HG02610 (cell line): ENCODE measurements at regions not wholly inside any gene's neighbourhood (a gene's known extent, or its start where the extent isn't known, plus 50 kb on each side); places are given as distances from the start of the nearest gene placed in this dataset.
"Not testable (repeated sequence)": the region's sequence is repeated elsewhere in the genome, so short reads cannot be mapped to it uniquely, and the experiment has no call there.

Source experiments
- ATAC-seq: cut with Tn5 transposase; IDR thresholded peaks from one replicate; pipeline ENCODE4 v1.9.1; 2021; ENCODE audit warnings: mild to moderate bottlenecking, moderate library complexity; ENCODE audit not compliant: unreplicated experiment

DNA sequence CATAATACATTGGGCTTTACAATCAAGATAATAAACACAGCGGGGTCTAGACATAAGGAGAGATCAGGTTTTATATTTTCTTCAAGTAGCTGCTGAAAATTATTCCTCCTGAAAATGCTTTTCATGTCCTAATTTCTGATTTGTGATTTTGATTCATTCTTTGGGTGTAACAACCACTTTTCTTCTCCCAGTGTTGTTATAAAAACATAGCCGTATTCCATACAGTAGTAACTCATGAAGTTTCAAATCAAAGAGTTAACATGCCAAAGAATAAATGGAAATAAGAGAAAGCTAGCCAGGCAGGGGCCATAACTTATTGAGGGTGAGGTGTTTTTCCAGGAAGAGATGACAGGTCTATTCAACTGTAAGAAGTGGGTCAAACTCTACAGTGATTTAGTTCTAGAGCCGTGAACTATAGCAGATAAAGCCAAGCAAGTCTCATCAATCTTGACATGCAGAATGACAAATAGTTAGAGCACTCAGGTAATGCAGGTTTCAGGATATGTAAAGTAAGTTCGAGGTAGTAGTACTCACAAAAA, 934.4 kb upstream of the SLITRK1 start:
- ATAC-seq, result no peak

DNA sequence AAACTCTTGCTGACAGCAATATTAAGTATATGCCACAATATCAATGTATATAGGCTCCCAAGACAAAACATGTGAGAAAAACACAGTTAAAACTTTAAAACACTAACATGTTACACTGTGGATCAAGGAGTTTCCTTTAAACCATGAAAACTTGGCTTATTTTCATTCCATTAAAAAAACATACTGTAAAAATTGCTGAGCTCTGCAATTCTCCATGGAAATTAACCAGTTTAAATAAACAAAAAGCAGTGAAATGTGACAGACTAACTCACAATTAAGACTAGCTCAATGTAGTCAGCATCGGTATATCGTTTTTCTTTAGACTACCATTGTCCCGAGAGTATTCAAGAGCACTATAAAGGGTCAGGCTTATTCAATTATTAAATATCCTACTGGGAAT, 930.5 kb upstream of the SLITRK1 start:
- no peak for ATAC-seq

DNA sequence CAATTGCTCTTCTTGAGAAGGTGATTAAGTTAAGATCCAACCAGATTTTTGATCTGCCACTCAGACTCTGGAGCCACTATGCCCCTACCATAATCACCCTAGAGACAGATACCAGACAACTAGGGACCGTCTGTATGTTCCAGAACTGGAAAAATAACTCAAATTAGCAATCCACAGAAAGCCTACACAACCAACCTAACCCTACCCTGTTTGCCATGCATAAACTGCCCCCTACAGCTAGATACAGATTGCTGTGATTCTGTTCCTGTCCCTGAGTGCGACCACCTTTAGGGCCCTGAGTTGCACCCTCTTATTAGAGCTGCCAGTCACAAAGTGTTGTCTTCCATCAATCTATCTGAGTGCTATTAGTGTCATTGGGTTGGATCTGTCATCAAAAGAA, 929.8 kb upstream of the SLITRK1 start:
- ATAC-seq, result no peak

DNA sequence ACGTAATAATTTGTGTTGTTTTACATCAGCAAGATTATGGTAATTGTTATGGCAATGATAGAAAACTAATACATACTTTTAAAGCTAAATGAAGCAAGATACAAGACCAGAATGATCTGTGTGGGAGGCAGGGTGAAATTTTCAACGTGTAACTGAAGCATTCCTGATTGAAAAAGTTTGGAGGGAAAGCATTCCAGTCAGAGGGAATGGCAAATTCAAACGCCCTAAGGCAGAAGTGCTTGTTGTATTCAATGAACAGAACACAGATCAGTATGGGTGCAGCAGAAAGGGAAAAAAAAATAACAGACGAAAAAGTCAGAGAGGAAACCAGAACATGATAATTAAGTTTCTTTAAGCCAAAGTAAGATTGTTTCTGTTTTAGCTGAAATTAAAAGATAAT, 928.5 kb upstream of the SLITRK1 start:
- no peak for ATAC-seq

DNA sequence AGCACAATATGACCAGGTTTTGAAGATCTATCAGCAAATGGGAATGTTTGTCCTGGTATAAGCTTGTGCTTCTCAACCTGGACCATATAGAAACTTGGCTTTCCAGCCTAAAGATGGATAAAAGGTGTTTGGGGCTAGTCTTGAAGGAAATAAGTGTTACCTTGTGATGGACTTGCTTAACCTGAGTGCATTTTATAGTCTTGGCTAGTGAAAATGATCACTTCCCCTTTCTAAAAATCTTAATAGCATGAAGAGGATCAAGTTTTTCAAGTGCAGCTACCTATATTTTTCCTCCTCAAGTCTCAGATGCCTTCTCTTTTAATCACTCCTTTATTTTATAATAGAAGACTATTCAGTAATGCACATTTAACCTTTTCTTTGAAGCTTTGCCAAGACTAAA, 919.8 kb upstream of the SLITRK1 start:
- ATAC-seq, result no peak

DNA sequence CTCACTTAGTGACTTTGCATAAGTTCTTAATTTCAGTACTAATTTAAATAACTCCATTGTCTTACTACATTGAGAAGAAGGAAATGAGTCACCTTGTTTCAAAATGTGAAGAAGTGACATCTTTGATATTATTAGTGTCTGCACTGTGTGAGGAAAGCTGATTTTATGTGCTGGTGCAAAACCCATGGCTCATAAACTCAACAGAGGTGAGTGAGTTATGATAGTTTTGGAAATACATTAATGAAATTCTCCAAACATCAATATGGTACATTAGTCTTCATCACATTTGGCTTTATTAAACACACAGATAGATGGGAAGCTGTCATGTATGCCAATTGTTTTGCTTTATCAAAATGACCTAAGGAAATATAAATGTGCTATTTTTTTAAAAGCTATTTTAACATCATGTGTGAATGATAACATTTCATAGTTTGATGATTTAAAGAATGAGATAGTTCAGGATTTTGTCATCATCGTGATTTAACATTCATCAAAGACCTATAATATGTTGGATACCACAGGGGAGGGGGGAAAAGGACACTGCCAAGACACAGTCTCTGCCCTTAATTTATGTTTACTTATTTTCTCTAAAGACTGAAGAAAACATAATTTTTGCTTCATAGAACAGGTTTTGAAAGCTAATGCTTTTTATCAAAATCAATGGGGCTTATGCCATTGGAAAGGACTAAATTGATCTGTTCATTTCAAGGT, 902.3 kb upstream of the SLITRK1 start:
- no peak for ATAC-seq

DNA sequence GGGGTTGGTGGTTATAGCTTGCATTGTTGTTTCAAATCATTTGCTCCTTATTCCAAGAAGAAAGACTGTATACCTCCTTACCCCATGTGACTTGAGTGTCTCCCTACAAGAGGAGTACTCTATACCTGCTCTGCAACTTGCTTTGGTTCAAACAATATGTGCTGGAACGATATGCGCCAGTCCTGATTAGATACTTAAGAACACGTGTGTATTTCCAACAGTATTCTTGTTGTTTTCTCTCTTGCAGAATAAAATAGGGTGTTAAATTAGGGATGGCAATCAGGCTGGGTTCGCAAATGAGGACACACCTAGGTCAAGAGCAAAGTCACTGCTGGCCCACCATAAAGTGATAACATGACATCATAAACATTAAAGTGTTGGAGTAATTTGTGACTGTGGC, 895.0 kb upstream of the SLITRK1 start:
- ATAC-seq, result no peak

DNA sequence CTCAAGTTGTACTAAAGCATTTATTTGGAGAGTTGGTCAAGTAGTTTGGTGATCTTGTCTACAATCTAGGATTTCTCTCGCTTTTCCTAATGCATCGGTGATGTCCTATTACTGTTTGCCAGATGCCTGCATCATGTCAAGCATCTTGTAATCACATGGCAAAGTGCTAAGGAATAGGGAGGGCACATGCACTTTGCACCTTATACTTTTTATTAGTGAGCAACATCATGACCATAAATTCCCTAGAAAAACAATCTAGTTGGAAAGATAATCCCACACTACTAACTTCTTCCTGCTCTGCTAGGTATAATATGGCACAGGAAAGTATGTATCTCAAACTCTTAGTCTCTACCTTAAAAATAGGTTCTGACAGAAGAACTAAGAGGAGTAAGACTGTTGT, 894.3 kb upstream of the SLITRK1 start:
- ATAC-seq, result no peak

DNA sequence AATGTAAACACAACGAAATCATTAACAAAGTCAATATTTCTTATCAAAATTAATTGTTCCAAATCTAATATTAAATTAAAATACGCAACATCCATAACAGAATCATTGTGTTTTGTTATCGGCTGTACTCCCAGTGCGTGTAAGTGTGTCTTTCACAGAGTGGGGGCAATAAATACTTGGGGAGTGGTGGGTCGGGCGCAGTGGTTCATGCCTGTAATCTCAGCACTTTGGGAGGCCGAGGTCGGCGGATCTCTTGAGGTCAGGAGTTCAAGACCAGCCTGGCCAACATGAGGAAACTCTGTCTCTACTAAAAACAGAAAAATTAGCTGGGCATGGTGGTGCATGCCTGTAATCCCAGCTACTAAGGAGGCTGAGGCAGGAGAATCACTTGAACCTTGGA, 893.6 kb upstream of the SLITRK1 start:
- ATAC-seq, result not testable (repeated sequence)

DNA sequence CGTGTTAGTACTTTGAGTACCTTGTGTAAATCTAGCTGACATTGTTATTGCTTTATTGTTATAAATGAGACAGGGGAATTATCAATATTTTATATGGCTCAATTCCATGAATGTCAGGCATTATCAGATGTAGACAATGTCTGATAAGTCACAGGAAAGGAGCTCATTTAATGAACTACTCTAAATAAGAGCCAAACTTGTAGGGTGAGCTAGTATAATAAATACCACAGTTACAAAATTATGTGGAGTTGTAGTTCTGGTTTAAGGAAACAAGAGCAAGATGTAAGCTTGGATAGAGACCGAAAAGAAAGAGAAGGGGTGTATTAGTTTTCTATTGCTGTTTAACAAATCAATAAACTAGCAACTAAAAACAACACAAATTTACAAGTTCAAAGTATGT, 891.8 kb upstream of the SLITRK1 start:
- ATAC-seq, result no peak

DNA sequence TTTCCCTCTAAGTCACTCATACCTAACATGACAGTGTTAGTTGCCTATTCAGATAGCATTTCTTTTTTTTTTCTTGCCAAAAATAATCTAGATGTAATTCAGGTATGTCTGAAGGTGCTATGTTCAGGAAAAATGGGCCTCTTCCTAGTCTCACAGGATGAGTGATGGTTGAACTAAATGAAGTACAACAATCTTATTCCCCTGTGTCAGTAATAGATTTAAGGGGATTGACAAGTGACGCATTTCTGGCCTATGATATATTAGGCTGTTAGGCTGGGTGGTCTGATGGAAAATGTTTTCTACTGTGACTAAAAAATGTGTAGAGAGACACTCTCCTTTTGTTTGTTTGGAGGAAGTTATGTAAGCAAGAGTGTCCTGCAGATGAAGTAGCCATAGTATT, 878.7 kb upstream of the SLITRK1 start:
- ATAC-seq, result no peak

DNA sequence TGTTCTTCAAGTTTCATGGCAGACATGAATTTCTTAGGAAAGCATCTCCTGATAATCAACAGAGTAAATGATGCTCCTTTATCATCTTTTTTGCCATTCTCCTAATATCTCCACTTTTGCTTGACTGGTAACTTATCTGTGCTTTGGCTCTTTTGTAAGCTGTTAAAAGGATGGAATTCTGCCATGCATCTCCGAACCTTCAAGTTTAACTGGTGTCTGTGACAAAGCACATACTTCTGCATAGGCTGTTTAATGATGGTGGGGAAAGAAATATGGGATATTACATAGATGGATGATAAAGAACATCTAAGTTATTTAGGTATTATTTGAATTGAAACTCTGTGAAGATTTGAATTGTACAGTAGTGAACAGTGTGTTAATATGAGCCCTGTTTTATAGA, 866.9 kb upstream of the SLITRK1 start:
- no peak for ATAC-seq

DNA sequence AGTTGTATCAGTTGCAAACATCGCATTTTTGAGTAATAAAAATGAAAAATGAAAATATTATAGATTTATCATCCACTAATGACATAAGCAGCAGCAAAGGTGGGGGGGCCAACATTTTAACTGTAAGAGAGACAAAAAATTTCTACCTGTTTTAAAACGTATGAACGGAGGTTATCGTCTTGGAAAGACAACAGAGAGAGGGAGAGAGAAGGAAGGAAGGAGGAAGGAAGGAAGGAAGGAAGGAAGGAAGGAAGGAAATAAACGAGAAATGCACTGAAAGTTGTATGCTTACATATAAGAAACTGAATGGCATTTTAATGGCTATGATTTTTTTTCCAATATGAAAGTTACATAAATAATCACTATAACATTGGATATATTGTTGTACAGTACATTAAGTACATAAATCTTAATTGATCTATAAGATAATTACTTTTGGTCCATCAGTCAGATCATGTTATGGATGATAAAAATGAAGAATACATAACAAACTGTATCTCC, 862.8 kb upstream of the SLITRK1 start:
- no peak for ATAC-seq

DNA sequence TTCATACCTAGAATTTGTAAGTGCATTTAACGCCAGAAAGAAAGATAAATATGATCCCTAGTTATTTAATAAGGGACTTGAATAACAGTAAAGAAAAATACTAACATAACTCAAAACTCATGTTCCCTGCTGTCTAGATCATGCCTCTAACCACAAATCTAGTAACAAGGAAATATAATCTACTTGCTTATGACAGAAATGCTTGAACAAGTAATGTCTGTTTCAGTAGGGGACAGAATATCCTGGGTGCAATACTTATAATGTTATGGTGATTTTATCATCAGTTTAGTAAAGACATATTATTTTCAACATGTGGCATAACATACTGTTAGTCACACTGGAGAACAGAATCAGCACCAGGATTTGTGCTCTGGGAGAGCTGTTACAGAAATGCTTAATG, 861.9 kb upstream of the SLITRK1 start:
- ATAC-seq, result no peak

DNA sequence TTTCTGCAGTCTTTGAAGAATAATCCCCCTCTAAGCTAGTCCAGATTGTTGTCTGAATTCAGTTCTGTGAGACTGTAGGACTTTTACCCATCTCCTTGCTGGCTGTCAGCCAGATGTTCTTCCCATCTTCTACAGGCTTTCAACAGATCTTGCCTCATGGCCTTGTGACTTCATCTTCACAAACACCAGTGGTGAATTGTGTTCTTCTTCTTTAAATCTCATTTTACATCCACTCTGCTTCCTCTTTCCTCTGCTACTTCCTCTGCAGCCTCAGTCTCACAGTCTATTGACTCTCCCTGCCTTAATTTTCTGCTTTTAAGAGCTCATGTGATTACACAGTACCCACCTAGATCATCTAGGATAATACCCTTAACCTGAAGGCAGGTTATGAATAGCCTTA, 859.0 kb upstream of the SLITRK1 start:
- no peak for ATAC-seq

DNA sequence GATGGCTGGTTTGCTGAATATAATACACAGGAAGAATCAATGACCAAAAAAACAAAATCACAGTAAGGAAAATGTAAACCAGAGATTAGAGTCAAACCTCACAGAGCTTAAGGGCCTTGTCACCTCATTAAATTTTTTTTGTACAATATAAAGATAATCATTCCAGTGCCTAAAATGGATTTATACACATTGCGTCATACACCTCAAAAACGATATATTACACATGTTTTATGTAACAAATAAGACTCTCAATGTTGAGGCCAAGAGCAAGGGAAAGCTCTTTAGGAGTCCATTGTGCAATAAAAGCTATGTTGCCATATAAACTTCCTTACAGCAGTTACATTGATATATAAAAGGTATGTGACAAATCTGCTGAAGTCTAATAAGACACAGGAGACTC, 856.7 kb upstream of the SLITRK1 start:
- no peak for ATAC-seq

DNA sequence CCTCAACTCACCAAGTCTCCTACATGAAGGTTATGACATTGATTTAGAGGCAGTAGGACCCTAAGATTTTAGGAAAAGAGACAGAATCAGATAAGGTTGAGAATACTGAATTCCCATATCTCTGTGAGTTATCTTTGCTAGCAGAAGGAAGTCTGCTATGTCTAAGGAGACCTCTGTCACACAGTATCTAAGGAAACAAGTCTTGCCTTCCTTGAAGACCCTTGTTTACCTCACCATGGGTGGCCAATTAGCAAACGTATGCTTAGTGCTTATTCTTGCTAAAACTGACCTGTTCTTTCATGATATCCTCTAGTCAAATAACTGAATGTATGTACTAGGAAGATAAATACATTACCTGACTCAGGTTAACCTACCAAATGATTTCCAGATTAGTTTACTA, 855.4 kb upstream of the SLITRK1 start:
- no peak for ATAC-seq

DNA sequence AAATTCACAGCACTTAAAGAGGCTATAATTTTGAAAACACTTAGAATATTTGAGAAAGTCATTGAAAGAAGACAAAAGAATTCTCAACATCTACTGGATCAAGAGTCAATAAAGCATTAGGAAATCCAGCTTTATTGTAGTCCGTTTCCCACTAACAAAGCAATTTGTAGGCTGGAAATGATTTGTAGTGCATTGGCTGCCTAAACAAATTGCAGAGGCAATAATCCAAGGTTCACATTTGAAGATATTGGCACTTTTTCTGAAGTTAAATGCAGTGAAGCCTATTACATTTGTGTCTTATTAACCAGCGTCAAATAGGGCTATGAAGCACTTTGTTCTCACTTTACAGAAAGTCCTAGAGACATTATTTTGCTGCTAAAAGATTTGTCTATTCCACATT, 848.1 kb upstream of the SLITRK1 start:
- no peak for ATAC-seq

DNA sequence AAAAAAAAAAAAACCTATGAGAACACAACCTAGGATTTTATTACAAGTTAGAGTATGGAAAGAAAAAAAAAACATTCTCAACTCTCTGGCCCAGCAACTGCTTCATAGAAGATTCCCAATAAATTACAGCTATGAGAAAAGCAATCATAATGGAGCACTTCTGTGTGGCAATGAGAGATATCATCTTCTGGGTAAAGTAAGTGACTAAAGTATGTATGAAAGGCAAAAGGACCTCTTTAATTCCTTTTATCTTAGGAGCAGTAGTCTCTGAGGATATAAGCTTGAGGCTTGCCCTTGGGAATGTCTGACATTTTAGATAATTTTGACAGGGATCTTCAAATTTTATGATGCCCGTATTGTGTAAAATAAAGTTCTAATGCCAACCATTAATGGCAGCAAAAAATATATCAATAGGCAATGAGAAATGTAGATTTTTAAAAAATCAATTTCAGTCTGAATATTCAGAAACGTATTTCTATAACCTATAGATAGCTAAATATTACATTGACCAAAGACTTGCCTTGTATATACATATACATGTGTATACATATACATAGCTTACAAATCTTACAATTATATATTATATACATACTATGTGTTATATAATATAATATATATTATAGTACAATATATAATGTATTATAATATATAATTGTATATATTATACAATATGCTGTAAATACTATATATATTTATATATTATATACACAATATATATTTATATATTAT, 823.9 kb upstream of the SLITRK1 start:
- no peak for ATAC-seq

DNA sequence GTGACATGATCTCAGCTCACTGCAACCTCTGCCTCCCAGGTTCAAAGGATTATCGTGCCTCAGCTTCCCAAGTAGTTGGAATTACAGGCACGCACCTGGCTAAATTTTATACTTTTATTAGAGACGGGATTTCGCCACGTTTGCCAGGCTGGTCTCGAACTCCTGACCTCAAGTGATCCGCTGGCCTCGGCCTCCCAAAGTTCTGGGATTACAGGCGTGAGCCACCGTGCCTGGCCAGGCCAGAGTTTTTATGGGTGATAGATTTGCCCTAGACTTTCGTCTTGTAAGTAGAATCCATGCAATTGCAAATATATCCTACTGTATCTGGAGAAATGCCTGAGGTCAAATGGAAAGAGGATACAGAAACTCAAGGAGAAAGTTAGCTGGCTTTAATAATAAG, 819.9 kb upstream of the SLITRK1 start:
- ATAC-seq, result no peak

DNA sequence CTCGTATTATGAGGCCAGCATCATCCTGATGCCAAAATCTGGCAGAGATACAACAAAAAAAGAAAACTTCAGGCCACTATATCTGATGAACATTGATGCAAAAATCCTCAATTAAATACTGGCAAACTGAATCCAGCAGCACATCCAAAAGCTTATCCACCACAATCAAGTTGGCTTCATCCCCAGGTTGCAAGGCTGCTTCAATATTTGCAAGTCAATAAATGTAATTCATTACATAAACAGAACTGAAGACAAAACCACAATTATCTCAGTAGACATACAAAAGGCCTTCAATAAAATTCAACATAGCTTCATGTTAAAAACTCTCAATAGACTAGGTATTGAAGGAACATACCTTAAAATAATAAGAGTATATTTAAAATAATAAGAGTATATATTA, 815.3 kb upstream of the SLITRK1 start:
- not testable (repeated sequence) for ATAC-seq

DNA sequence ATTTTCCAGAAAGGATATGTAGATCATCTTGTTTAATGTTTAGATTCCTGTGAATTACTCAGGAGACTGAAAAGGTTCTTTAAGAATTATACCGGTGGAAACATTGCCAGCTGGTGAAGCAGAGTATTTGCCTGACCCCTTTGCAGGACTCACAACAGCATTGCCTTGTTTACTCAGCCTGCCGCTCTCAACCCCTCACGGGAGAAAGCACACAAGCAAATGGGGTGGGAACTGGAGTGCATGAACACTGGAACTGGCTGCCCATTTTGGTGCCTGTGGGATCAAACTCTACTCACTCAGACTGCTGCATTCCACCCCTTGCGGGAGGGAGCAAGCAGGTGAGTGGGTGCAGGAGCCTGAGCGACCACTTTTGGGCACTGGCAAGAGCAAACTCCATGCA, 804.7 kb upstream of the SLITRK1 start:
- ATAC-seq, result no peak
